HG02623 (cell line): ENCODE measurements at regions not wholly inside any gene's neighbourhood (a gene's known extent, or its start where the extent isn't known, plus 50 kb on each side); places are given as distances from the start of the nearest gene placed in this dataset.

Experiments
- ATAC-seq: cut with Tn5 transposase; IDR thresholded peaks from one replicate; pipeline ENCODE4 v1.9.1; 2021; ENCODE audit warnings: moderate library complexity; ENCODE audit not compliant: unreplicated experiment

DNA sequence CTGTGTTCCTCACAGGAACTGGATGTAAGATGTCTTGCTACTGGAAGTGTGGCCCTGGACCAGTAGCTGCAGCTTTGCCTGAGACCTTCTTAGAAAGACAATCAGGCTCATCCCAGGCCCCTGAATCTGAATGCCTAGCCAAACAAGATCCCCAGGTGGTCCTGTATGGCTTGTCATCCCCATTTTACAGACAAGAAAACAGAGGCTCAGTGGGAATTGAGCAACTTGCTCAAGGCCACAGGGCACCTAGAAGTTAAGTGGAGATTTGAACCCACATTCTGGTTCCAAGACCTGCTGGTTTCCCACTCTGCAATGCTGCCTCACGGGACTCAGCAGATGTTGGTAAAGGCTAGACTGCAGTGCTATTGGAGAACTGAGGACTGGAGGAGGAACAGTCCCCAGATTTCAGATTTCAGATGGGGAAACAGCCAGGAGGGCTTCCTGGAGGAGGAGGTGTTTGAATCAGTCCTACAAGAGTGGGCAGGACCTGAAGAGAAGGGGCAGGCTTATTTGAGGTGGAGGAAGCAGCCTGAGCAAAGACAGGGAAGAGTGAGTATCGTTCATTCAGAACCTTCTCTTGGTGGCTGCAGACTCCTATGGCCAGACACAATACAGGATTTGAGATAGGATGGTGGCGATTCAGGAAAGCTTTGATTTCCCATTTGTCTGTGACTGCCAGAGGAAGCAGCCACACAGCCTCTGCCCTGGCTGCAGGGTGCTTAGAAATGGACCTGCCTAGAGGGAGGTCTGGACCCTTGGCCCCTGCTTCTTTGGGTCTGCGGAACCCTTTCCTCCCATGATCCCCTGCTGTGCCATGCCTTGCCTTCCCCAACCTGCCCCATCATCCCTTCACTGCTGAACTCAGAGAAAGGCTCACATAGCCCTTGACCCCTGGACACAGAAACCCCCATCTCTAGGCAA lies 233.4 kb upstream of the NLRP1 start:
- ATAC-seq: no peak

DNA sequence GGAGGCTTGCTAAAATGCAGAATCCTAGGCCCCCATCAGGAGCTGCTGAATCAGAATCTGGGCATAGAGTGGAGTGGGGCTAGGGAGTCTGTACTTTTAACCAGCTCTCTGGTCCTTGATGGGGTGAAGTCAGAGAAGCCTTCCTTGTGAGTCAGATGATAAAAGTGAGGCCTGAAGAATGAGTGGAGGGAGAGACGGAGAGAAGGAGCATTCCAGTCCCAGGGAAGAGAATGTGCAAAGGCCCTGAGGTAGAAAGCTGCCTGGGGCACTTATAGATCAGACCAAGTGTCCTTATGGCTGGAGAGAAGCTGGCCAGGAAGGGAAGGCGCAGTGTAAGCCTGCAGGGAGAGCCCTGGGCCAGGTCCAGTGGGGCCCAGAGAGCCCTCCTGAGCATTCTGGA lies 235.1 kb upstream of the NLRP1 start:
- ATAC-seq: no peak

DNA sequence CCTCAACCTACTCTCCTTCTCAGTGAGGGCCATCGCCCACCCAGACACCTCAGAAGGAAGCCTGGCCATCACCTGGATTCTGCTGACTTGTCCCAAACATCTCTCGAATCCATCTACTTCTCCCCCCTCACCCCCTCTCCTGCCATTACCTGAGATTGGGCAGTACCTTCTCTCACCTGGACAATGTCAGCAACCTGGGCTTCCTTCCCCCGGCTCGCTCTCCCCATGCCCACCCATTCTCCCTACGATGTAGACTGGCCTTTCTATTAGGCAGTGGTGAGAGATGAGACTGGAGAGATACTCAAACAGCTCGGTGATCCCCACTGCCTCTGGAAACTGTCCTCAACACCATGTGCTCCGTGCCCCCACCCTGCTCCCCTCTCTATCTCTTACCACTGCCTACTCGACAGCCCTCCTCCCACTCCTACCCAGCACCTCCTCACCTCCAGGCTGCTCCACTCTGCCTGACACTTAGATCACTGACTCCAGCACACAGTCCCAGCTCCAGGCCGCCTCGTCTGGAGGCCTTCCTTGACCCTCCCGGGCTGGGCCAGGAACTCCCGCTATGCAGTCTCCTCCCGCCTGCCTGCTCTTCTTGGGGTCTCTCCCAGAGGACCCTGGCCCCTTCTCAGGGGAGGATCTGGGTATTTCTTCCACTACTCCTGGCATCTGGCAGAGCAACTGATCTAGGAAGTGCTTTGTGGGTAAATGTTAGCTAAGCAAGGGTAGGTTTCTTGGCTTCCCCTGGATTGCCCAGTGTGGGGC lies 235.8 kb upstream of the NLRP1 start:
- no peak for ATAC-seq

DNA sequence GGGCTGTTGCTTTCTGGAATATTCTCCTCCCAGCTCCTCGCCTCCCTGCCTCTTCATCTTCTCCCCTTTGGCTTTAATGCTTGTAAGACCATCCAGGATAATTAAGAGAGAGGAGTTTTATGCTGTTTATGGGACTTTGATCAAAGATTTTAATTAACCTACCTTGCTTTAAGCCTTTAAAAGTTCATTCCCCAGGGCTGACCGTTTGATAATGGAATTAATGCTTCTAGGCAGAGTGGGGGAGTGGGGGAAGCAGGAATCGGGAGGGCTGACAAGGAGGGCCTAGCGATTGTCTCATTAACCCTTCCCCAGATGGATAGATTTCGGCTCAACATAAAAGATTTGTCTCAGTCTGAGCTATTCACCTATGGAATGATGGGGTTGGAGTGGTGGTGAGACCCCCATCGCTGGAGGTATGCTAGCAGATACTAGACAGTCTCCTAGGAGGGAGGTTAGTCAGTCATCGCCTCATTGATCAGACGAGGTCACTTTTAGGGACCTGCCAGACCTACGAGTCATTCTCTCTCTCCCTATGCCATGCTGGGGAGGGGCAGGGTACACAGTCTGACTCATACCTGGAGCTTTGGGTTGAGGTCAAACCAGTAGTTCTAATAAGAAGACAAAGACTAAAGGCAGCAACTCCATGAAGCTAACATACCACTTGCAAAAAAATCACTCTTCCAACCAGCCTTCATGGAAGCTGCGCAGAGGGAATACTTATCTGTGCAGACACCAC lies 236.6 kb upstream of the NLRP1 start:
- ATAC-seq: no peak

DNA sequence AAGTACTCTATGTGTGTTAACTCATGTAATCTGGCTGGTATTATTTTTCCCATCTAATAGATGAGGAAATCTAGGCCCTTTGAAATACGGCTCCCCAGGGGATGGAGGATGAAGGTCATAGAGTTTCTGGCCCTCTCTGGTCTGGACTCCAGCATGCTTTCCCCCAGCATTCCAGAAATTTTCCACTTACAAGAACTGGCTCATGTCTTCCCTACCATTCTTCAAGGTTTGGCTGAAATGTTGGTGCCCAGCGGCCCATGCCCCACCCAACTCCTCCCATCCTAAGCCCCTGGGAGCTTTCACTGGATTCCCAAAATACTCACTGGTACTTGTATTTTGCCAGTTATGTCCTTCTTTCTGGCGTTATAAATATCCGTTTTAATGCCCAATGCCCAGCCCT lies 237.5 kb upstream of the NLRP1 start:
- ATAC-seq: no peak

DNA sequence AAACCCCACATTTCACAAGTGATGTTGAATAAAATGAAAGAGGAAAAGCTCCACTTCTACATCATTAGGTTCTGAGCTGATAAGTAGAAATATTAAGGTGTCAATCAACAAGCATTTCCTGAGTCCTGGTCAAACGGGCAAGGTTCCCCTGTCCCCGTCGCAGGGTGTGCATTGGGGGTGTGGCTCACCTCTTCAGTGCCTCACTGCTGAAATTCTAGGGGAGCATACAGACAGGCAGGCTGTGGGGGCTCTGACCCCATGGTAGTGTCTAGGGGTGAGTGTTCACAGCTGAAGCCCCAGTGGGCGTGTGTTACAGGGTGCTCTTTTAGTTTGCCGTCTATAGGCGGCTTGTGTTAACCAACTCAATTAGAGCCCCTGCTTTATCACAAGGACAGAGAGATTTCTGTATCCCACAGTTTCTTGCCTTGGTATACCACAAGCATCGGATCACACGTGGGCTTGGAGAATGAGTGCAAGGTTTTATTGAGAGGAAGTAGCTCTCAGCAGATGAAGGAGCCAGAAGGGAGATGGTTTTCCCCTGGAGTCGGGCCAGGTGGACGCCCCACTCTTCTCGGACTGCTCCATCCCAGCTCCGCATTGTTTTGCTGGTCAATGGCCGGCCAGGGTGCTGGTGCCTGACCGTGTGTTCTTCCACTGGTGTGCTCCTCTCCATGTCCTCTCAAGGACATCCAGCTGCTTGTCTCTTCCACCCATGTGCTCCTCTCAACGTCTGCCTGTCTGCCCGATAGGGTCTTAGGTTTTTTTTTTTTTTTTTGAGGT lies 238.2 kb upstream of the NLRP1 start:
- ATAC-seq: no peak

DNA sequence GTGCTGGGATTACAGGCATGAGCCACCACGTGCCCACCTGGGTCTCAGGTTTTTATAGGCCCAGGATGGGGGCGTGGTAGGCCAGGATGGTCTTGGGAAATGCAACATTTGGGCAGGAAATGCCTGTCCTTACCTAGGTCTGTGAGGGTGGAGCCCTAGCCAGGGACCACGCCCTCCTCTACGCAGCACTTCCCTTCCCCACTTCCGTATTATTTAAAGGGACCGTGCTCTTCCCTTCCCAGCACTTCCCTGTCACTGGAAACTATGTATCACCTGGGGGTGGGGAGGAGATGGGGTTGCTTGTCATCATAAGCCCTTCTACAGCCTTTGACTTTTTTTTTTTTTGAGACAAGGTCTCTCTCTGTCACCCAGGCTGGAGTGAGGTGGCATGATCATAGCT lies 238.9 kb upstream of the NLRP1 start:
- no peak for ATAC-seq

DNA sequence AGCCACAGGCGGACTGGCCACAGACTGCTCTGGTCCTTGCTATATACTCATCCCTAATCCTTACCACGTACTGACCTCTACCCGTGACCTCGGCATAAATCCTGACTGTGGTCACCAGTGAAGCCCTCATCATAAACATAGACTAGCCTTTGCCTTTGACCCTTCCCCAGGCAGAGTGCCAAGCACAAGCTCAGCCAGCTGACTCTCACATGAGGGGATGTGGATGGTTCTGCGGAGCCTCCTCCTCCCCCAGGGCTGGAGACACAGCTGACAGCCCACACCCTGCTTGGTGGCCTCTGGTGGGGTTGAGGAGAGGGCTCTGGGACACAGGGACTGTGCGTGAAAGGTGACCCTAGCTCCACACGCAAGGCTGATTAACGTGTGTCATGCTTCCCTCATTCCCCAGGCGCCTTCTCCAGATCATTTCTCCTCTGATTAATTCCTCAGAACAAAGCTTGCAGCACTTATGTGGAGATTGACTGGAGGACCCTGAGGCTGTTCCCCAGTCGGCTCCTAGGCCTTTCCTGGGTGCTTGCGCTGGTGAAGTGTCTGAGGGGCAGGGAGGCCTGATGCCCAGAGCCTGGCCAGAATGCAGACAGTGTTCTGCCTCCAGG lies 241.5 kb upstream of the NLRP1 start:
- no peak for ATAC-seq

DNA sequence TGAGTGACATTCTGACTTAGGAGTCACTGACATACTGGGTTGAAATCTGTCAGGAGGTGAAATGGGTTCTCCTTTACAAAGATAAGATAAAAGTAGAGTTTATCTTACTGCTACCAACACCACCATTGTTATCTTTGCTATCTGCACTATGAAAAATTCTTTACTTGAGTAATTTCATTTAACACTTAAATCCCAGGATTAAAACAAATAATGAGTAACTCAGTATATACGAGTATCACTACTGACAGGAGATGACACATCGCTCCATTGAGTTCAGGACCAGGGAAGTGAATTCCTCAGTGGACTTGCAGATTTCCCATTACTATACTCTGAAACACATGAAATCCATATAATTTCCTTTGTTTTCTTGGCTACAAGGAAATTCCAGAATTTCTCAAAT lies 242.1 kb upstream of the NLRP1 start:
- ATAC-seq: no peak

DNA sequence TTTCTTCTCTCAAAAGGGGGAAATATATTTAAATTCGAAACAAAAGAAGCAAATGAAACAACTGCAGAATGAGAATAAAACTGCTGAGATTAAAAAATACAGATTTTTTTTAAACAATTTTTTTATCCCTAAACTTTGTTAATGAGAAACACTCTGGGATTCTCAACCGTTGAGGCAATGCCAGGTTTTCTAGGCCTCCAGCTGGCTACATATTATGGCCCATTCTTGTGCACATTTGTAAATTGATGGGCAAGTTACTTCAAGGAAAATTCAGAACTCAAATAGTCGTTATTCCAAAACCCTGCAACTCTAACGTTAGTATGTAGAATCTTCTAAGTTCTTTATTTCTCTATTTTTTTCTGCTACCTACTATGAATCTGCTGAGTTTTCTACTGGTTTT lies 239.3 kb upstream of the WSCD1 start:
- ATAC-seq: no peak

DNA sequence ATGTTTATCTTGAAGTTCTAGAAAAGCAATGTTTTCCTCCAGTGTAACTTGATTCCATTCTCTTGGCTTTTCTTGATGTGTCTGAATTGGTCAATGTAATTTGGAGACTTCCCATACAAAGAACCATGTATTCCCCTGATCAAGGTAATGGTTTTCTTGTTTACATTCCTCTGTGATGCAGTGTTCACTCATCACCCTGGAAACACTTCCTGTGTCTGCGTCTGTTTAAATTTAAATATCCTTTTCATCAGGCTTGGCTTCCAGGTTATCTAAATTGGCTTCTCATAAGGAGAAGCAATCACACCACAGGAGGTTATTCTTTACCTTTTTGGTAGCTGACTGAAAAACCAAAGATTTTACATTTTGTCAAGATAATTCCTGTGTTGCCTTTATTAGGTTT lies 237.3 kb upstream of the WSCD1 start:
- no peak for ATAC-seq

DNA sequence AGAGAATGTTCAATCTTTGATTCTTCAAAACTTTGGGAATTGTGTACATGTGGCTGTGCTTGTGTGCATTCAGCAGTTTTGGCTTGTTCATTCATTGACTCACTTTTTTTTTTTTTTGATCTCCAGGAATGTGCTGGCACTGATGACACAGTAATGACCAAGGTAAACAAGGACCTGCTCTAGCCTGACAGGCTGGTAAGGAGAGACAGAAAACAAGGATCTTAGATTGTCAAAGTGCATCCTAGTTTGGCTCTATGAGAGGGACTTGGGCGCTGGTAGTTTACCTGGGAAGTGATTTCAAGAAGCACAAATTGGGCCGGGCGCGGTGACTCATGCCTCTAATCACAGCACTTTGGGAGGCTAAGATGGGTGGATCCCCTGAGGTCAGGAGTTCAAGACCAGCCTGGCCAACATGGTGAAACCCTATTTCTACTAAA lies 233.1 kb upstream of the WSCD1 start:
- ATAC-seq: no peak

DNA sequence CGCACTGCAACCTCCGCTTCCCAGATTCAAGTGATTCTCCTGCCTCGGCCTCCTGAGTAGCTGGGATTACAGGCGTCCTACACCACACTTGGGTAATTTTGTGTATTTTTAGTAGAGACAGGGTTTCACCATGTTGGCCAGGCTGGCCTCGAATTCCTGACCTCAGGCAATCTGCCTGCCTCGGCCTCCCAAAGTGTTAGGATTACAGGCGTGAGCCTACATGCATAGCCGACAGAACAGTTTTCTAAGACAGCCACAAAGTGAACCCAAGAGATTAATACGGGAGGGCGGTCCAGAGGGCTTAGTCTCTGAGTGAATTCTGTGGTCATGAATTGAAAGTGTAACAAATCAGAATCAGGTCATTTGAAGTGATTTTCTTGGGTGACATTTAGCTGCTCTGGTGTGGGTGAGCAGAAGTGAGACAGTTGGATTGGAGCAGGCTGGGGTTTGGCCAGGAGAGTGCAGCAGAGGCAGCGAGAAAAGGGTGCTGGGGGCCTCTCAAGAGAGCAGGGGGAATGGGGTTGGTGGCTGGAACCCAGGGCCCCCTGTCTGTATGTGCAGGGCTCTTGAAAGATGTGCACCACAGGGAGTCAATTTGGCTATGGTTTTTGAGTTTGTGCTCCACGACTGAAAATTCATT lies 231.4 kb upstream of the WSCD1 start:
- no peak for ATAC-seq

DNA sequence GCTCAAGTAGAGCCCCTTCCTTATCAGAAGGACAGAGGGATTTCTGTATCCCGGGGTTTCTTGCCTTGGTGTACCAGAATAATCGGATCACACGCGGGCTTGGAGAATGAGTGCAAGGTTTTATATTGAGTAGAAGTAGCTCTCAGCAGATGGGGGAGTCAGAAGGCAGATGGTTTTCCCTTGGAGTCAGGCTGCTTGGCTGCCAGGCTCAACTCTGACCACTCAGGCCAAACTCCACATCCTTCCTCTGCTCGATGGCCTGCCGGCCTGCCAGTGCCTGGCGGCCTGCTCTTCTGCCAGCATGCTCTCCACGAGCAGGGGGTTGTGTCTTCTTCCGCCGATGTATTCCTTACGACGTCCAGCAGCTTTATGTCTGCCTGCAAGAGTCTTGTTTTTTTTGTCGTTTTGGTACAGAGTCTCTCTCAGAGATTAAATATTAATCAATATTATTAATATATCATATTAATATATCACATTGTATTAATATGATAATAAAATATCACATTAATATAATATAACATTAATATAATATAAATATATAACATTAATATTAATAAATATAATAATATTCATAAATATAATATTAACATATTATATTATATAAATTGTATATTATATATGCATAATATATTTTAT lies 229.2 kb upstream of the WSCD1 start:
- ATAC-seq: no peak

DNA sequence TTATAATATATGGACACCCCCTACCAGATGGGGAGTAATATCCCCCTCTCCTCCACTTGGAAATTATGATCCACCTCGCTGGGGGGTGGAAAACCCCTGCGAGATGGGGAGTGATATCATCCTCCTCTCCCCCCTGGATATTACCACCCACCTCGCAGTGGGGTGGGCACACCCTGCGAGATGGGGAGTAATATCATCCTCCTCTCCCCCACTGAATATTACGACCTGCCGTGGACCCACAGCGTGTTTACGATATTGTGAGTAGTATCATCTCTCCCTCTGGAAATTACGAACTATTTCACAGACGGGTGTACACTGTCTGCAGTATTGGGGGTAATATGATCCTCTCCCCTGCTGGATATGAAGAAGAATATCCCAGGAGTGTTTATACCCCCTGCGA lies 228.3 kb upstream of the WSCD1 start:
- no peak for ATAC-seq

DNA sequence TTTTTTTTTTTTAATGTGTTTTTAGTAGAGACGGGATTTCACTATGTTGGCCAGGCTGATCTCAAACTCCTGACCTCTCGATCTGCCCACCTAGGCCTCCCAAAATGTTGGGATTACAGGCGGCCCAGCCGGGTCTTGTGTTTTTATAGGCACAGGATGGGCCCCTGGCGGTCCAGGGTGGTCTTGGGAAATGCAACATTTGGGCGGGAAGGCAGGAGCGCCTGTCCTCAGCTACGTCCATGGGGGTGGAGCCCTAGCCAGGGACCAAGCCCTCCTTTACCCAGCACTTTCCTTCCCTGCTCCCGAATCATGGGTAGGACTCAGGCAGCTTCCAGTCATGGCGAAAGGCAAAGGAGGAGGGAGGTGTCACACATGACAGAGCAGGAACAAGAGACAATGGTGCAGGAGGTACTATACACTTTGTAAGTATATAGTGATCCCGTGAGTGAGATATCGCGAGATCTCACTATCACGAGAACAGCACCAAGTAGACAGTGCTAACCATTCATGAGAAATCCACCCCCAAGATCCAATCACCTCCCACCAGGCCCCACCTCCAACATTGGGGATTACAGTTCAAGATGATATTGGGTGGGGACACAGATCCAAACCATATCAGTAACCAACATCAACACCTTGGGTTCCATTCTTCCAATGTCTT lies 226.7 kb upstream of the WSCD1 start:
- no peak for ATAC-seq

DNA sequence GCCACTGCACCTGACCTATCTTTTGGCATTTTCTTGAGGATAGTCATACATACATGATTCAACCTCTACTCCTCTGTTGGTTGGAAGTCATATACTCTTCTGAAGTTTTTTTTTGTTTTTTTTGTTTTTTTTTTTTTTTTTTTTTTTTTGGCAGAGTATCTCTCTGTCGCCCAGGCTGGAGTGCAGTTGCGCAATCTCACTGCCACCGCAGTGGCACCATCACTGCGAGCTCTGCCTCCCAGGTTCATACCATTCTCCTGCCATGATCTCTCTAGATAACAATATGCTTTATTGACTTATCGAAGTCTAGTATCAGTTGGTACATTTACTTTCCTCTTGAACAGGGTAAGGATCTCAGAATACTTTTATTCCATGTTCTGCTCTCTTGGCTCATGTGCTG lies 224.2 kb upstream of the WSCD1 start:
- no peak for ATAC-seq

DNA sequence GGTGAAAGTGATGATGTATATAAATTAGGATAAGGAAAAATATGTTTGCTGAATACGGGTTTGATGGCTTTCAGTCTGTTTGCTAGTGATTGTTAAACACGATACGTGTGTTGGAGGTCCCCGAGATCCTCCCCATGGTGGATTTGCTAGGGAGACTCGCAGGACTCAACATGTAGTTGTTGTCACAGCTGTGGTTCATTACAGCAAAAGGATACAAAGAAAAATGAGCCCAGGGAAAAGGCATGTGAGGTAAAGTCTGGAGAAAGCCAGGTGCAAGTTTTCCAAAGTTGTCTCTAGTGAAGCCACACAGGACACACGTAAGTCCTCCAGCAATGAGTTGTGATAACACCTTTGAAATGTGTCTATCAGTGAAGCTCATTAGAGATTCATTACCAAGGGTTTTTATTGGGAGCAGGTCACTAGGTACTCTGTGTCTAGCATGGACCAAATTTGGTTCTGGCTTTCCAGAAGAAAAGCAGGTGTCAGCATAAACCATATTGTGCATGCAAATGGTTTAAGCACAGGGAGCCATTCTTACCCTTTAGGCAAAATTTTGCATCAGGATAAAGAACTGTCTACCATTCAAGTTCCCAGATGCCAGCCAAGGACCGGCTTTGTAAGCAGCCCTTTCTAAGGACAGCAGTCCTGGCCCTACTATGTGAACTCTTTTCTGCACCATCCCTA lies 215.2 kb upstream of the WSCD1 start:
- ATAC-seq: no peak
